Upper lobe of left lung (tissue), 6 donors: ENCODE measurements at regions not wholly inside any gene's neighbourhood (a gene's known extent, or its start where the extent isn't known, plus 50 kb on each side); places are given as distances from the start of the nearest gene placed in this dataset.
A peak's percentile ranks its signal among the peaks of the same experiment; 100 is the strongest.

Source experiments
- ATAC-seq, 2 donors: fragments of 200-7000 bp; cut with Tn5 transposase; one replicate each; pipeline ENCODE4 v1.9.1; 2022; ENCODE audit warnings: mild to moderate bottlenecking in 2 of 2, moderate library complexity in 2 of 2; ENCODE audit not compliant: low FRiP score in 2 of 2
- DNase-seq, 2 donors: peaks; one replicate each; pipeline ENCODE4 v3.0.0-alpha.2; 2019 to 2020
- H3K27ac ChIP-seq, 4 donors: fragments of 200-600 bp; sonication (generic); one replicate each; pipeline ENCODE4 v1.5.1; 2016 to 2019
- H3K27me3 ChIP-seq, 4 donors: fragments of 200-600 bp; sonication (generic); one replicate each; pipeline ENCODE4 v1.5.1; 2017 to 2019
- H3K36me3 ChIP-seq, 4 donors: fragments of 200-600 bp; sonication (generic); one replicate each; pipeline ENCODE4 v1.5.1; 2016 to 2019
- H3K4me1 ChIP-seq, 4 donors: fragments of 200-600 bp; sonication (generic); one replicate each; pipeline ENCODE4 v1.5.1; 2018 to 2019
- H3K4me3 ChIP-seq, 4 donors: fragments of 200-600 bp; sonication (generic); one replicate each; pipeline ENCODE4 v1.5.1; 2017 to 2019; ENCODE audit warnings: mild to moderate bottlenecking in 2 of 4, moderate library complexity in 1 of 4
- H3K9me3 ChIP-seq, 4 donors: fragments of 200-600 bp; sonication (generic); one replicate each; pipeline ENCODE4 v1.5.1; 2018 to 2019
- CTCF ChIP-seq, 6 experiments: fragments of 450-650 bp in 4 of 6; fragments of 200-600 bp in 2 of 6; sonication (generic) in 2 of 6; IDR thresholded peaks; one replicate each; pipeline ENCODE4 v1.5.1; 2016 to 2019; ENCODE audit warnings: antibody characterized with exemption in 6 of 6
- EP300 ChIP-seq, 4 donors: sonication (generic); formaldehyde crosslinking; IDR thresholded peaks; one replicate each; pipeline ENCODE4 v1.5.1; 2017; ENCODE audit warnings: antibody characterized with exemption in 4 of 4, control low read depth in 2 of 4
- POLR2A ChIP-seq, 4 donors: fragments of 450-650 bp; IDR thresholded peaks; one replicate each; pipeline ENCODE4 v1.5.1; 2016 to 2017; ENCODE audit warnings: antibody characterized with exemption in 4 of 4, mild to moderate bottlenecking in 2 of 4
- POLR2AphosphoS5 ChIP-seq, 2 donors: sonication (generic); formaldehyde crosslinking; IDR thresholded peaks; one replicate each; pipeline ENCODE4 v1.5.1; 2017; ENCODE audit warnings: antibody characterized with exemption in 2 of 2
- WGBS, 2 donors: methylation state at CpG; one replicate each; pipeline ENCODE4 v1.1.5; 2017 to 2018; 5-methylcytosine and 5-hydroxymethylcytosine counted together
- donor health status: DM: no; HTN: no; CAD: no; lungs with moderate emphysema.
- donor health status: DM: no; HTN: yes; CAD: no; lungs with severe emphysema.

DNA sequence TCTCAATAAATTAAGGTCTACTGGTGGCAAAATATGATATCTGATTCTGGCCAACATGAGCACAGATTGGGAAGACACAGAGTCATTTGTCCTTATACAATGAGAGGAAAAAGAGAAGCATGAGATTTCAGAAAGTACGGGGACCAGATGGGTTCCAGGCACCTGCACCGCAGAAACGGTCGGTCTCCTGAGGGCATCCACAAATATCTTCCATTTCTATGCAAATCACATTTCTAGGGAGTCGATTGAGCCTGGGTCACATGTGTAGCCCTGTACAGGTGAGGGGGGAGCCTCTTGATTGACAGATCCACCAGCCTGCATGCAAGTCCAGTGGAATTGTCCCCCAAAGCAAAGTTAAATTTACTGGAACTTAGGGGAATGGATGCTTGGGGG, 415.6 kb downstream of the NPHP4 start:
- DNase-seq, result no peak
- H3K9me3 ChIP-seq, result no peaks in the 10 kb centered on the region
- H3K27ac ChIP-seq, result no peak overlapping the region
- H3K4me1 ChIP-seq, result no peaks in the 10 kb centered on the region
- WGBS, 2 donors, result 82 to 89% methylated on average over 5 of the region's 5 CpGs
- H3K27me3 ChIP-seq, result no peaks in the 10 kb centered on the region
- H3K36me3 ChIP-seq, result no peaks in the 10 kb centered on the region
- no peak overlapping the region for H3K4me3 ChIP-seq
- ATAC-seq, result no peak
- TF ChIP-seq EP300 (IDR thresholded peaks at IDR 0.05), result no peak
- TF ChIP-seq POLR2AphosphoS5 (IDR thresholded peaks at IDR 0.05), result no peak
- no peak for TF ChIP-seq CTCF (IDR thresholded peaks at IDR 0.05)
- no peak for TF ChIP-seq POLR2A (IDR thresholded peaks at IDR 0.05)

- Histone ChIP-seq H3K4me3 (no peak overlapping the region), H3K4me1 (no peaks in the 10 kb centered on the region), H3K27me3 (no peaks in the 10 kb centered on the region), H3K9me3 (no peaks in the 10 kb centered on the region), H3K27ac (no peak overlapping the region), H3K36me3 (no peaks in the 10 kb centered on the region)
- WGBS, 2 donors, result 55 to 72% methylated on average over 4 to 9 of the region's 9 CpGs
- TF ChIP-seq EP300 (IDR thresholded peaks at IDR 0.05), result no peak
- TF ChIP-seq POLR2AphosphoS5 (IDR thresholded peaks at IDR 0.05), result no peak
- TF ChIP-seq POLR2A (IDR thresholded peaks at IDR 0.05), result no peak
- ATAC-seq (no peak), DNase-seq (no peak)
These were observed 416.1 kb downstream of the NPHP4 start for GRCh38 chr1:5576011-5576672.

GRCh38 chr1:5575396-5575940, 416.8 kb downstream of the NPHP4 start:
- Histone ChIP-seq H3K9me3 (no peaks in the 10 kb centered on the region), H3K4me3 (no peak overlapping the region), H3K4me1 (no peaks in the 10 kb centered on the region), H3K27ac (no peak overlapping the region), H3K36me3 (no peaks in the 10 kb centered on the region), H3K27me3 (no peaks in the 10 kb centered on the region)
- ATAC-seq (no peak), DNase-seq (no peak)
- 73 to 83% methylated on average over 4 to 5 of the region's 5 CpGs for WGBS, 2 donors
- TF ChIP-seq CTCF (IDR thresholded peaks at IDR 0.05) (no peak), POLR2A (IDR thresholded peaks at IDR 0.05) (no peak), EP300 (IDR thresholded peaks at IDR 0.05) (no peak), POLR2AphosphoS5 (IDR thresholded peaks at IDR 0.05) (no peak)

DNA sequence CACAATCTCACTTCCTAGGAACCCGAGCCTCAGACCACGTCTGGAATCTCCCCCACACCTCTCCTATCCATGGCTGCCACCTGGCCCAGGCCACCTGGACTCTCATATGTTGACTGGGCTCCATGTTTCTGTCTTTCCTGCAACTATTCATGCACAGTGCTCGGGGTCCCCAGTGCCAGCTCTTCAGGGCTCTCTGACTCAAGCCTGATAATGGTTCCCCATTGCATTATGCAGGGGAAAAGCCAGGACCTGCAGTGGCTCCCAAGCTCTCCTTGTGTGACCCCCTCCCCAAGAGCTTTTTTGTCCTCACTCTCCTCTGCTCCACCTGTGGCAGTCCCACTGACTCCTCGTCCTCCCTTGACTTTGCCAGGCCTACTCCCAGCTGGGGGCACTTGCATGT, 417.6 kb downstream of the NPHP4 start:
- Histone ChIP-seq H3K27me3 (no peaks in the 10 kb centered on the region), H3K4me3 (no peak overlapping the region), H3K4me1 (no peaks in the 10 kb centered on the region), H3K9me3 (peaks cover 0 to 4% (median 0%) of the 10 kb centered on the region in 4 donors), H3K36me3 (no peaks in the 10 kb centered on the region), H3K27ac (no peak overlapping the region)
- ATAC-seq (peak in 1 of 2 donors; percentile 21), DNase-seq (no peak)
- TF ChIP-seq POLR2A (IDR thresholded peaks at IDR 0.05) (no peak), EP300 (IDR thresholded peaks at IDR 0.05) (no peak), CTCF (IDR thresholded peaks at IDR 0.05) (no peak), POLR2AphosphoS5 (IDR thresholded peaks at IDR 0.05) (no peak)
- WGBS, 2 donors, result 36 to 60% methylated on average over 4 of the region's 4 CpGs

DNA sequence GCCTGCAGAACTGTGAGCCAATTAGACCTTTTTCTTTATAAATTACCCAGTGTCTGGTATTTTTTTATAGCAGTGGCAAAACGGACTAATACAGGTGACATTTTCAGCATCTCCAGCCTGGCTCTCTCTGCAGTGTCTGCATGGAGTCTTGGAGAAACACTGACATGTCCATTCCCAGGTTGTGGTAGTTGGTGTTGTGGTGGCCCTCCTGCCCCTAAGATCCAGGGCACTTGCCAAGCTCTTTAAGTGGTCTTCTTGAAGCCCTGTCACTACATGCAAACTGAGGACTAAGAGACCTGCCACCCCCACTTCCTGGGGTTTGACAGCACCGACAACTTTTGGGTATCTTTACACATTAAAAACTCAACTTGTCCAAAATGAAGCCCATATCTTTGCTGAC, 419.4 kb downstream of the NPHP4 start:
- Histone ChIP-seq H3K4me1 (no peaks in the 10 kb centered on the region), H3K9me3 (peaks cover 0 to 5% (median 0%) of the 10 kb centered on the region in 4 donors), H3K4me3 (no peak overlapping the region), H3K36me3 (no peaks in the 10 kb centered on the region), H3K27me3 (no peaks in the 10 kb centered on the region), H3K27ac (no peak overlapping the region)
- 71 to 77% methylated on average over 2 of the region's 2 CpGs for WGBS, 2 donors
- DNase-seq, result no peak
- TF ChIP-seq POLR2AphosphoS5 (IDR thresholded peaks at IDR 0.05), result no peak
- no peak for TF ChIP-seq CTCF (IDR thresholded peaks at IDR 0.05)
- TF ChIP-seq POLR2A (IDR thresholded peaks at IDR 0.05), result no peak
- no peak for TF ChIP-seq EP300 (IDR thresholded peaks at IDR 0.05)
- no peak for ATAC-seq
